Islet of Langerhans (tissue), 1 donor: ENCODE measurements at regions not wholly inside any gene's neighbourhood (a gene's known extent, or its start where the extent isn't known, plus 50 kb on each side); places are given as distances from the start of the nearest gene placed in this dataset.

ENCODE experiments used
- FAIRE-seq: peaks from one replicate; lab custom pipeline; 2011; peaks lifted over from hg19 to GRCh38; lab: Jason Lieb, UNC

DNA sequence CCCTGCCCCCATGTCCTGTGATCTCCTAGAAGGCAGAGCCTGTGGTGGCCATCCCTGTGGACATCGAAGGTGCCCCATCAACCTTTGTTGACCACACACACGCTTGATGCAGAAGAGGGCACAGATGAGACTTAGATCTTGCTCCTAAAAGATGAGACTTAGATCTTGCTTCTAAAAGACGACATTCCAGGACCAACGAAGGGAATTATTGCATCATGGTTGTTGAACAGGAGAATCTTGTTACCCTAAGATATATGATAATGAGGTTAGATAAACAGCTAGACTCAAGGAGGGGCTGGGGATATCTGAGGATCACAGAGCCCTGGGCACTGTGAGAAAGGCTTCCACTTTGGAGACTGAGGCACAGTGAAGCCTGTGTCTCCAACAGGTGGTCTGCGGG is 91.1 kb upstream of the WSCD2 start:
- FAIRE-seq: no peak

DNA sequence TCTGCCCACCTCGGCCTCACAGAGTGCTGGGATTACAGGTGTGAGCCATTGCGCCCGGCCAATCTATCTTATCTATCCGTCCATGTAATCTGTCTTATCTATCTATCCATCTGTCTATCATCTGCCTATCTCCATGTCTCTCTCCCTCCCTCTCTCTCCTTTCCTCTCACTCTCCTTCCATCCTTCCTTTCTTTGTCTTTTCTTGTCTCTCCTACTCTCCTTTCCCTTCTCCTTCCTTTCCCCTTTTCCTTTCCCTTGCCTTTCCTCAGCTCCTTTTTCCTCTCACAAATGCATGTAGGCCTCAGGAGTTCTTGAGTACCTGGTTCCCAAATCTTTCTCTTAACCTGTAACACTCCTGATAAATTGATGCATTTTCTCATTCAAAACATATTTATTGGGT is 89.3 kb upstream of the WSCD2 start:
- FAIRE-seq: no peak

DNA sequence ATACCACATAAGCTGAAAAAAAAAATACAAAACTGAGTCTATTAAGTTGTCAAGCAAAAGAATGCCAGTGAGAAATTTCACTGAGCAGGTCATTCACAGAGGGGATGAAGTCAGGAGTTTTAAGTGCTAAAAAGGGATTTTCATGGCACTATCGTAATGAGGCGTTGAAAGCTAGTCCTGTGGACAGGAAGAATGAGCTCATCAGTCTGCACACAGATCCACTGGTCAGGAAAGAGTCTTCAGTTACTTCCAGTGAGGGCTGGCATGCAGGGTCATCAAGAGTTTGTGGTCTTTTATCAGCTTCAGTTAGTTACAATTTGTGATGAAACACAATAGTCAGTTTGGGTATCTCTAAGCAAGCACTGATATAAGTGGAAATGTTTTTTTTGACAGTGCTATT is 88.1 kb upstream of the WSCD2 start:
- no peak for FAIRE-seq

DNA sequence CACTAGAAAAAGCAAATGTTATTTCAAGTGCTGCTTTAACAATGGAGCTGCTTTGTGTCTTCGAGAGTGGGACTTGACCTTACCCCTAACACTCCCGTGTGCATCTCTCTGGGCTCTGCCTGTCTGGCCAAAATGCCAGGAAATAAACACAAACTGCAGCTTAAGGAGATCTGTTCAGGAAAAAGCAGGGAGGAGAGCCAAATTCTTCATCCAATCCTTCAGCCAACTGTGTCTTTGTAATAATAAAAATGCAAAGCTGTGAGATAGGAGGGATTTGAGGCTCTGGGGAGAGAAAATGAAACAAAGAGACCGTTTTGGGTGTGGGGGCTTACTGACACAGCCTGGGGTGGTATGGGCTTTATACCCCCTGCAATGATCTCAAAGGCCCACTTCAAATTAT is 85.8 kb upstream of the WSCD2 start:
- no peak for FAIRE-seq

DNA sequence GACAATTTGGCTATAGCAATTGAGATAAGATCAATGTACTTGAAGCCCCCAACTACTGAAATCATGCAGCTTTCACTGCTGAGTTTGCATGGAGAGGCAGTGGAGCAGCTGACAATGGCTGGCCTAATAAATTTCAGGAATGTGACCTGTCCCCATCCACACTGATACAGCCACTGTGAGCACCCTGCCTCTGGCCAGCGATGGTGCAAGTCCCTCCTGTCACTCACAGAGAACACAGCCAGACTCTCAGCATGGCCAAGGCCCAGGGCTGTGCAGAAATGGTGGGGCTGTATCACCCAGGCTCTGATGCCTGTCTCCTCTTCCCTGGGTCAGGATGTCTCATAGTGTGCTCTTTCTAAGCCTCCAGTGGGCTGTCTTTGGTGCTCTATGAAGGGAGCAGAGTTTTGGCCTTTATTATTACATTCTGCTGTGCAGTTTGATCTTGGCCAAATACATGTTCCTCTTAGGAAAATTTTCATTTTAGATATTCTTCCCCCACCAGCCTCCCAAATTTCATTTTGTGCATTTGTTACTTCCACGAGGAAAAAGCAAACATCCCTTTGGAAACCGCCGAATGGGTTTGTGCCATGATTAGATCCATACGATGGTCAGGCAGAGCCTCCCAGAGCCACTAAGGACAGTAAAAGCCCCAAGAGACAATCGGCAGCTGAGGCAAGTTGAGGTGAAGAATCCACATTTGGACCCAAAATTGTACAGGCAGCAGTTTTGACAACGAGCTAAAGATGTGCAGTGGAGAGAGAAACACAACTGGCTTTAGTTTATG is 85.1 kb upstream of the WSCD2 start:
- no peak for FAIRE-seq

DNA sequence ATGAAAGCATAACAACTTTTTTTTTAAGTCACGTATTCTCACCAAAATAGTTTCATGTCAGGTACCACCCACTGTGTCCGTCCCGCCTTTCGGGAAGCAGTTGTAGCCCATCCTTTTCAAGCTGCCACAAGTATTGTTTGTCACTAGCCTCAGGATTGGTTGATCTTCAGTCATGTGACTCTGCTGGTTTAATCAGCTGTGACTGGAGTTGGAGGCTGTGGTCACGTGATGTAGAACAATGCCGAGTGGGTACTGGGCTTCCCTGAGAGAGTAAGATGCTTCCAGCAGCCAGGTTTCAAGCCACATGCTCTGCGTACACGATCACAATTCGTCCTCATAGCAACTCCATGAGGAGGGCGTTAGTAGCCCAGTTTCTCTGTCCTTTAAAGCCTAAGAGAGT is 83.0 kb upstream of the WSCD2 start:
- FAIRE-seq: no peak

DNA sequence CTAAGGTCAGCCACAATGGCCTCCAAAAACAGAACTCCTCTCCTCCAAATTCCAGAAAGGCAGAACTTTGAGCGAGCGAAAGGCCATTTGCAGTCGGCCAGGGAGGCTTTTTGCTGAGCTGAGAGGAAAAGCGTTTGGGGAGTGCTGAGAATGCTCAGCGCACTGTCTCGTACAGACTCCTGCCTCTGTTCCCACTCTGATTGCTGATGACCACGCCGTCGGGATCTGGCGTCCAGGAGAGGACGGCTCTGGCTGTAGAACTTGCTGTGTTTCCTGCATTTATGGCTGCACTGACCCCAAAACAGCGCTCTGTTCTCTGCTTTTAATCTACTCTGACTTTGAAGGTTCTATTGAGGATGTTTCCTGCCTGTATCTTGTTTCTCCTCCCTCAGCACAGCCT is 82.4 kb upstream of the WSCD2 start:
- FAIRE-seq: no peak

DNA sequence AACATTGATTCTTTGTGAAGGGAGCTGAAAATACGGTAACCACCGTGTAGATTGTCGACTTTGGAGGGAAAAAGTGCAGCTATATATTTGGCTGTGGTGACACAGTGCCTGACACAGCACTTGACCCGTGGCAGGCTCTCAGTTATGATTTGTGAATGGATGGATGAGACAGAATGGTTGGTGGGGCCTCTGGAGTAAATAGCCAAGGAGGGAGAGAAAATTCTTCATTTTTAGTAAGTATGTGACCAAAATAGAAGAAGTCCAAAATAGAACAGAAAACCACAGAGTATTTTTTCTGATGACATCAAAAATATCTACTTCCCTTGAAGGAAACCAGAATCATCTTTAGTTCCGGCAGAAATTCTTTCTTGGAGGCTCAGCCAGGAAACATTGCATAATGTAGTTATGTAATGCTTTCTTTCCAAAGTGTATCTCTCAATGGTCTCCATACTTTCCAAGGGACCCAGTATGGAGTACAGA is 82.0 kb upstream of the WSCD2 start:
- FAIRE-seq: no peak

DNA sequence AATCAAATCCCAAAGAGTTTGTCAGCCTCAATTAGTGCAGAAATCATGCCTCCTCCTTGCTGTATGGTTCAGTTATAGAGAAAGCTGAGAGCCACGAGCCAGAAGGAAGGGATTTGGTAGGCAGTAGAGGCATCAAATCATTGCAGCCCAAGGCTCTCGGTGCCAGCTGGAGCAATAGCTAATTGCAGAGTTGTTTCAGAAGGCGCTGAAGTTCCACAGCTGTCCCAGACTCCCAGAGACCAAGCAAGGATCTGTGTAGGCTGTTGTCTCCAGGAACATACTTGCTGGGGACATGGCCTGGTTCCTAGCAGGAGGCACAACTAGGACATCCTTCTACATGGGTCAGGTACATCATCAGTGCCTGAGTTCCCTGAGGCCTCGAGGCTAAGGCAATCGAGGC is 80.4 kb upstream of the WSCD2 start:
- no peak for FAIRE-seq

DNA sequence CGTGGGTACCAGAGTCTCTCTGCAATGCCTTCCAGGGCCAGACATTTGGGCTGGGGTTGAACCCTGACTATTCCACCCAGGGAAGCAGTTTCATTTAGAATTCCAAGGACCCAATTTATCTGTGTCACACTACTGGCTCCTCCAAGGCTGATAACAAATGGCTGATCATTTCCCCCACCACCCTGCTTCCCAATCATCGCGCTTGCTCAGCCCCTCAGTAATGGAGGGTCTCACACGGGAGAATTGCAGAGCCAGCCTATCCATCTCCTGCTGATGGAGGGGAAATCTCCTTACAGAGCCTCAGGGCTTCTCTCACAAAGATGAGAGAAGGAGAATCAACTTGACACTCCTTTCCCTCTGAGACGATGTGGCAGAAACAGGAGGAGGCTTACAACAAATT is 78.4 kb upstream of the WSCD2 start:
- no peak for FAIRE-seq

DNA sequence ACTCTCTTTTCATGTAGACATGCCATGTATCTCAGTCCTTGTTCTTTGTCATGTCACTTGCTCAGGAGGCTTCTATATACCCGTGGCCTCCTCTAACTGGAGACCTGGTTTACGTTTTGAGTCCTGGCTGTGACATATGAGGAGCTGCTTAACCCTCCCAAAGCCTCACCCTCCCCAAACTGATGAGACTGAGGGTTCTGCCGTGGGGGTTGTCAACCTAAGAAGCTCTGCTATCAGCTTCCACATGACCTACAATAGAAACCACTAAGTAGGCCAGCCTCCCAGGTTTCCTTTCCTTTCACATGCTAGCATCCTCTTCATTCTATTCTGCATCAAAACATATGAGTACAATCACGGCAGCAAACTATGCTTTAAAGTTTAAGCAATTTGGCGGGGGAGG is 76.8 kb upstream of the WSCD2 start:
- FAIRE-seq: no peak

DNA sequence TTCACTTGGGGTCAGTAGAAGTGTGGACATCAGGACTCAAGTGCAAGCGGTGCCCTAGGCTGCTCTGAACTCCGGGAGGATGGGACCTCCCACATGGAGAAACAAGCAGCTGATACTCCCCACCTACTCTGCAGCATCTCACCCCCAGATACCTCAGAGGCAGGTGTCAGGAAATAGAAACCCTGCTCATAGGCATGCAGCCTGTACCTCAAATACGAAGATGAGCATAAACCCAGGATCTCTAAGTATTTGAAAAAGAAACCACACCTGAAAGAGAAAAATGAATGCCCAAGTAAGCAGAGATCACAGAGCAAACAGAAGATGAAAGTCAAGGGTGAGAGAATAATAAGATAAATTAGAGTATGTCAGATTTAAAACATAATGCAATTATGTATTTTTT is 75.6 kb upstream of the WSCD2 start:
- no peak for FAIRE-seq

DNA sequence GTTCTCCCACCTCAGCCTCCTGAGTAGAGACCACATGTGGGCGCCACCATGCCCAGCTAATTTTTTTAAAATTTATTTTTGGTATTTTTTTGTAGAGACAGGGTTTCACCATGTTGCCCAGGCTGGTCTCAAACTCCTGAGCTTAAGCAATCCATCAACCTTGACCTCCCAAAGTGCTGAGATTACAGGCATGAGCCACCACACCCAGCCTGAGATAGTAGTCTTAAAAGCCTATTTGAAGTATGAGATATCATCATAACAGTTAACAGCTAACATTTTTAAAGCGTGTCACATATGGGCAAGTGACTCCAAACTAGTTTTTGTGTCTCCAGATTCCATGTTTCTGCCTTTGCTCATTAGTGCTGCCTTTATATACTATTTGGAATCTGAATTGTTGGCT is 74.6 kb upstream of the WSCD2 start:
- no peak for FAIRE-seq

DNA sequence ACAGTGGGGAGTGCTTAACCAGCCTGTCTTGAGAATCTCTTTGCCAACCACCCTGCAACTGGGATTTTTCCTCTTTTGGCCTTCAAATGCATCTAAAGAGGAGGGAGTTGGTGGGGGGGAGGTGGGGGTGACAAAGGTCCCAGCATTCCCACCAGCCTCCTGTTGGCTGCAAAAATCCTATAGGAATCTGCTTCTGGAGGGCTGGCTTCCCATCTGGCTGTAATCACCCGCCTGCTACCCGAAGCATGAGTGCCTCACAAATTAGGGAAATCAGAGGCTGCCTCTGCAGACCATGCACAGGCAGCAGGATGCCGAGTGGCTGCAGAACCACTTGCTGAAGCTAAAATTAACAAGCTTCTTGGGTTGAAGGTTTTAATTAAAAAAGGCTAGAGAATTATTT is 73.9 kb upstream of the WSCD2 start:
- no peak for FAIRE-seq

DNA sequence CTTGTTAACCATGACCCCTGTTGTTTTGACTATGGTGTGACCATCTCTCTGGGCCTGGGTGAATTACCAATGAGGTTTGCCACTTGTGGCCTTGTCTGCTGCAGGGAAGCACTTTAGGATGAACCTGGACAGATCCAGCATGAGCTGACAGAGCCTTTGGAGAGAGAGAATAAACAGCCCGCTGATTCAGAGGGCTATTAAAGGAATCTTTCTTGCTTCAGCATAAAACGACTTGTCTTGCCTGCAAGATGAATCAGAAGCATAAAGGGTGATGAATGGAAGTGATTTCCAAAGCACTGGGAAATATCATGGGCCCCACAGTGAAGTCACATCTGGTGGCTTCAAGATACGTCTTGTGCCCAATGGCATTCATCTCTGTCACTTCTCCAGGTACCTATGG is 69.0 kb upstream of the WSCD2 start:
- FAIRE-seq: no peak

DNA sequence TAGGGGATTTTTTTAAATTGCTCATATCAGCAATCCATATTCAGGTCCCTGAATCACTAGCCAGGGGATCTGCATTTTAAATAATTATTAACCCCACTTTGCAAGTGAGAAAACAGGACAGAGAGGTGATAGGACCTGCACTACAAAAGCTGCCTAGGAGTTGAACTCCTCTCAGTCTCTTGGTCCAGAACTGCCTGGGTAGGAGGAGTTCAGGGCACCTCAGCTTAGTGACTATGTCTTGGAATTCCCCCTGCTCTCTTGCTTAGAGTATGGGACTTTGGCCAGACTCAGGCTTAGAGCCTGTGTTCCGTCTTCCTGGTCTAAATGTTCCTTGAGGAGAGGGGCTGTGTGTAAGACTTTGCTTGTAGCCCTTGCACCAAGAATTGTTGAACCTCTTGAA is 68.2 kb upstream of the WSCD2 start:
- FAIRE-seq: no peak

DNA sequence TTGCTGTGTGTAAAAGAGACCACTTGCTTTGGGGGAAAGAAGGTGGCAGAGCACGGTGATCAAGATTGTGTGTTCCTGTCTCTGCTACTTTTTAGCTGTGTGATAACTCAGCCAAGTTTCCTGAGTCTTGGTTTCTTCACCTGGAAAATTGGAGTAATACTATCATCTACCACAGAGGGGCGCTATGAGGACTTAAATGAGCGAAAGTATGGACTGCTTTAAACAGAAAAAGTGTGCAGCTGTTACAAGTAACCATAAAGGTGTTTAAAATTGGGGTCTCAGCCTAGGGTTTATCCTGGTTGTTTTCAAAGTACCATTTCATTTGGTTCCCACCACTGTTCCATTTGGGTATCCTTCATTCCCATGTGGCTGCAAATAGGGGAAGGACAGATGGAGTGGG is 65.9 kb upstream of the WSCD2 start:
- no peak for FAIRE-seq

DNA sequence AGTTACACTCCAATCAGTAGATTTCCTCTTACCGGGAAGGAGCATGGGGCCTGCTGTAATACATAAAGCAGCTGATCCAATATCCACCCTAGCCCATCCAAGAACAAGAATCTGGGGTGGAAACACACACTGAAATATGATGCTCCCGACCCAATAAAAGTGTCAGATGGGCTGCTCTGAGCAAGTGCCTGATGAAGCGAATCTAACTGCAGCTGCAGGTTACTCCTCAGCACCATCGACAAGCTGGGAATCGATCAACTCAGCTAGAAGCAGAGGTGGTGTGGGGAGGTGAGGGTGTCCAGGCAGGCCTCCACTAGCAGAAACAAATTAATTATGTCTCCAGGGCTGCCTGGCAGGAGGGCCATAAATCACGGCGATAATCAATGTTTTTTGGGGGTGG is 64.0 kb upstream of the WSCD2 start:
- FAIRE-seq: no peak

DNA sequence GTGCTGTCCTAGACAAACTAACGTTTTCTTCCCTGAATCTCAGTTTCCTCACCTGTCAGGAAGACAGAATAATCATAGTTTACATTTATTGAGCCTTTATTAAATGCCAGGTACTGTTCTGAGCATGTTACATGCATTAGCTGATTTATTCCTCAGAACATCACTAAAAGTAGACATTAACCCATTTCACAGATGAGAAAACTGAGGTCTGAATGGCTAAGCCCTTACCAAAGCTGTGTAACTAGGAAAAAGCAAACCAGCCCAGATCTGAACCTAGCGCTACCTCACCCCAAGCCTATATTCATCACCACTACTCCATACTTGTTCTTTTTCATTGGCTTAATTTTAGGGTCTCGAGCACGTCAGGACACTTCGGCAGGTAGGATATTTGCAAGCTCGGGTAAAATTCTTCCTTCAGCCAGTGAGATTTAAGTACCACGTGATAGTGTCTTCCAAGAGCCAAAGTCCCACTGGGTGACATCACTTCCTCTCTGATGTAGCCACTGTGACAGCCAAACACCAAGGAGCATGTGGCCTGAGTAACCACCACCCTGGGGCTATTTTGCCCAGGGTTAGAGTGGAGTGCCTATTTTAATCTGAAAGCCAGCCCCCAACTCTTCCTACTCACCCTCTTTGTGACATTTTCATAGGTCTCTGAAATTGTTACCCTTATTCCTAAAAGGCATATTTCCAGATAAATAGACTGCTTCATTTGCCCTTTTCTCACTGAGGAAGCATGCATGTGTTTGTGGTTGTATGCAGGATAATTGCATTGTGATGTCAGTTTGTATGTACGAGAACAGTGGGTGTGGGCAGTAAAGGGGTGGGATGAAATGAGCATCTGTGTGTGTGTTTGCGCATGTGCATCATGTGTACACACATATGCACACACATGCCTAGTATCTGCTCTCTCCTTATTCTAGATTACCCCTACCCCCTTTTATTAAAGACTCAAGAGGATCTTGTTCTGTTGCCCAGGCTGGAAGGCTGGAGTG is 62.2 kb upstream of the WSCD2 start:
- no peak for FAIRE-seq

DNA sequence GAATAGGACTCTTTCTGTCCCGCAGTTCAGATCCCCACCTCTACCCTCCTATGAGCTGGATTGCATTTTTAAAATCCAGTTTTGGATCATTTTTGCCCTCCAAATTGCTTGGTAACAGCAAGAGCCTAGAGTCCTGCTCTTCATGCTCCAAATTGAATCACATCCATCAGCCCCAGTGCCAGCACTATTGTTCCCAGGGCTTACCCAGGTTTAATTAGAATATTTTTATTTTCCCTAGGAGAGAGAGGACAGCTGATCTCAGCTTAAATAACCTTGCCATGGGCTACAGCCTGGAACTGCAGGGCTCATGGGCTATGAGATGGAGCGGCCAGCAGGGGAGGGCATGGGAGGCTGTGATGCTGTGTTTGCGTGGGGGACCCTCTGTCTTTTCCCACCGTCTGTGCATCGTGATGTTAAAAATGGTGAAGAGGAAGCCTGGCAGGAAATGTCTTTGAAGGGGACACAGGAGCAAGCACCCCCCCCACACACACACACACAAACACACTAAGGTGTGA is 59.4 kb upstream of the WSCD2 start:
- FAIRE-seq: no peak

DNA sequence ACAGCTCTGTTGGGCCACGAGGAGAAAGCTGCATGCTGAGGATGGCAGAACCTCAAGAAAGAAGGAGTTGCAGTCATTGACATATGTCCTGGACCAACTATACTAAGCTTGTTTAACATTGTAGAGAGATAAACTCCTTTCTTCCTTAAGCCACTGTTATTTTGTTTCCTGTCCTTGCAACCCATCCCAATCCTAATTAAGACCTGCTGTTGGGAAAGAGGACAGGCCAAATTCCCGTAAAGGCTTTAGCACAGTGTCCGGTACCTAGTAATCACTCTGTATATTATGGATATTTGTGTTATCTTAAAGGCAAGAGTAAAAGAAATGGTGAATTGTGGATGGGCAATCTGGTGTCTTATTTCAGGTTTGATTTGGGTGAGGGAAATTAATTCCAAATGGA is 53.5 kb upstream of the WSCD2 start:
- no peak for FAIRE-seq

DNA sequence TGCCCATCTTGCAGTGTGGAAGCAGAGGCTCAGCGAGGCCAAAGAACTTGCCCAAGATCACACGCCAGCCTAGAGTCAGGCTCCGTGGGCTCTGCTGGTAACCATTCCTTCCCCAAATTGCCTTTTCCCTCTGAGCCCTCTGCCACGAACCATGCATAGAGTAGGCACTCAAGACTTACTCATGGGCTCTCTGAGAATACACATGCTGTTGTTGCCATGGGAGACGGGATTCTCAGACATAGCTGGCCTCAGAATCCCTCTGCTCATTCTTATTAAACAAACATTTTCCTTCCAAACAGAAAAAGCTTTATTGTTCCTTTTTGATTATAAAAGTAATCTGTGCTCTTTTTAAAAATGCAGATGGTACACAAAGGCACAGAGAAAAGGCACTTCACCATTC is 52.5 kb upstream of the WSCD2 start:
- no peak for FAIRE-seq

DNA sequence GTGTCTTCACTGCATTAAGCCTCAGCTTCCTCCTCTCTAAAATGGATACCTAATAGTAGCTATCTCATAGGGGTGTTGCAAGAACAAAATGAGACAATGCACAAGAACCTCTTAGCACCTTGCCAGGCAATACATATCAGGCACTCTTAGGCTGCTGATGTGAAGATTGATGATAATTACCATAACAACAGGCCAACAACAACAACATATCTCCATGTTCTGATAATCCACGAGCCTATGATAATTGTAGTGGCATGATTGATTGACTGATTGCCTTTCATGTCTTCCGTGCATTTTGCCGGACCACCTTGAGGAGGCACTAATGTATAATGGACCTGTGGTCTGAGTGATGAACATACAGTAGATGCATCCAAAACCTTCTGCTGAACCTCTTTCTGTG is 50.7 kb upstream of the WSCD2 start:
- no peak for FAIRE-seq
